SK-N-MC (cell line): ENCODE measurements at regions not wholly inside any gene's neighbourhood (a gene's known extent, or its start where the extent isn't known, plus 50 kb on each side); places are given as distances from the start of the nearest gene placed in this dataset.

Experiments
- EZH2 ChIP-seq: fragments of 200-600 bp; sonication (generic); IDR thresholded peaks from one replicate; pipeline ENCODE4 v1.6.1; 2017; ENCODE audit warnings: antibody characterized with exemption
- POLR2AphosphoS5 ChIP-seq: IDR thresholded peaks from 2 replicates; pipeline ENCODE4 v1.6.1; 2012; ENCODE audit warnings: mild to moderate bottlenecking, low read depth, low read length, borderline replicate concordance

DNA sequence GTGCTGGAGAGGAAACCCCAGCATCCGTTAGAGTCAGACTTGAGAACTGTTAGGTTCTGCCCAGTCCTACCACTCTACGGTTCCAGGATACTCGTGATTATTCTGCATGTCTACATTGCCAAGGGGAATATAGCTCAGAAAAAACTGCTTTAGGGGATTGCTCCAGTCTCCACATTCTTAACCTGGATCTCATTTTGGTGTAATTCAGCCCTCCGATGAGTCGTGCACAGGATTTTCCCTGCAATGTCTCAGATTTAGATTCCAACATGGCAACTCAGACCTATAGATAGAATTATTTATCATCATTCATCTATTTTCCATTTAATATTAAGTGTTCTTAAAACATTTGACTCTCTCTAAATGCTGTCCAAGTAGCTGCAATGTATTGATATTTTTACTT is 121.1 kb upstream of the ZEB1 start:
- TF ChIP-seq EZH2 = no peak
- TF ChIP-seq POLR2AphosphoS5 = no peak
